ENCODE measurements at regions not wholly inside any gene's neighbourhood (a gene's known extent, or its start where the extent isn't known, plus 50 kb on each side); places are given as distances from the start of the nearest gene placed in this dataset.

DNA sequence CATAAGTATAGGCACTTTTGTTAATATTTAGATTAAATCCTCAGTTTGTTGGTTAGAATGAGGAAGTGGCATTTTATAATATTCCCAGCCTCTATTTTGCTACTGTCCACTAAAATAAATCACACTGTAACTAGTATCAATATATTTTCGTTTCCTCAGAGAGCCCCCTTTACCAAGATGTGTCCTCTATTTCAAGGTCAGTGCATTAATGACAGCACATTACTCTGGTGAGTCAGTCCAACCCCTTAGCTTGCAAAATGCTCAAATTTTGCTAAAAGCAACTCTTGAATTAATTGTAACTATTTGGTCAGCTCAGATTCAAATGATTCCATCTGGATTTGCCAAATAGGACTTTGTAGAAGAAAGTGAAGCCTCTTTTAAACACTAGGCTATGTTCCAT, 199.3 kb downstream of the PDHA2 start:
- TF ChIP-seq, protein P1, sequence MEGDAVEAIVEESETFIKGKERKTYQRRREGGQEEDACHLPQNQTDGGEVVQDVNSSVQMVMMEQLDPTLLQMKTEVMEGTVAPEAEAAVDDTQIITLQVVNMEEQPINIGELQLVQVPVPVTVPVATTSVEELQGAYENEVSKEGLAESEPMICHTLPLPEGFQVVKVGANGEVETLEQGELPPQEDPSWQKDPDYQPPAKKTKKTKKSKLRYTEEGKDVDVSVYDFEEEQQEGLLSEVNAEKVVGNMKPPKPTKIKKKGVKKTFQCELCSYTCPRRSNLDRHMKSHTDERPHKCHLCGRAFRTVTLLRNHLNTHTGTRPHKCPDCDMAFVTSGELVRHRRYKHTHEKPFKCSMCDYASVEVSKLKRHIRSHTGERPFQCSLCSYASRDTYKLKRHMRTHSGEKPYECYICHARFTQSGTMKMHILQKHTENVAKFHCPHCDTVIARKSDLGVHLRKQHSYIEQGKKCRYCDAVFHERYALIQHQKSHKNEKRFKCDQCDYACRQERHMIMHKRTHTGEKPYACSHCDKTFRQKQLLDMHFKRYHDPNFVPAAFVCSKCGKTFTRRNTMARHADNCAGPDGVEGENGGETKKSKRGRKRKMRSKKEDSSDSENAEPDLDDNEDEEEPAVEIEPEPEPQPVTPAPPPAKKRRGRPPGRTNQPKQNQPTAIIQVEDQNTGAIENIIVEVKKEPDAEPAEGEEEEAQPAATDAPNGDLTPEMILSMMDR (IDR thresholded peaks at IDR 0.05 in 4 of 5, conservative IDR thresholded peaks at IDR 0.05 in 1 of 5), result no peak
- no peak for TF ChIP-seq POLR2A (IDR thresholded peaks at IDR 0.05)
